AG04450 (cell line): ENCODE measurements at regions not wholly inside any gene's neighbourhood (a gene's known extent, or its start where the extent isn't known, plus 50 kb on each side); places are given as distances from the start of the nearest gene placed in this dataset.

Experiments
- CTCF ChIA-PET: fragments of 300-600, 350-600 bp; formaldehyde crosslinking; extraction: SDS; loops from one replicate; lab custom pipeline; 2022; ENCODE audit warnings: antibody characterized with exemption, inconsistent platforms; lab: Charles Lee
- POLR2A ChIA-PET: fragments of 350-600 bp; formaldehyde crosslinking; extraction: SDS; loops from one replicate; lab custom pipeline; 2021; ENCODE audit warnings: antibody characterized with exemption, inconsistent platforms; lab: Yijun Ruan, JAX
- DNase-seq: peaks from one replicate; pipeline ENCODE4 v3.0.0-alpha.2; 2011; ENCODE audit warnings: low read depth, low spot score
- H3K27ac ChIP-seq: one replicate; pipeline ENCODE4 v1.5.1; 2012; ENCODE audit warnings: low read depth, low read length, control low read depth
- H3K27me3 ChIP-seq: one replicate; pipeline ENCODE4 v1.6.0; 2012; ENCODE audit warnings: low read length; ENCODE audit not compliant: control insufficient read depth, insufficient read depth
- H3K4me3 ChIP-seq: 2 replicates; pipeline ENCODE4 v1.5.1; 2011; ENCODE audit warnings: mild to moderate bottlenecking, low read depth, low read length, control low read depth
- H3K9me3 ChIP-seq: 2 replicates; pipeline ENCODE4 v1.5.1; 2012; ENCODE audit warnings: low read length; ENCODE audit not compliant: control insufficient read depth, insufficient read depth
- CTCF ChIP-seq: IDR thresholded peaks from 2 replicates; pipeline ENCODE4 v1.5.1; 2011; ENCODE audit warnings: low read depth, low read length, control low read depth, inconsistent platforms

- Histone ChIP-seq H3K4me3 (no peak overlapping the region), H3K9me3 (no peaks in the 10 kb centered on the region), H3K27ac (no peak overlapping the region), H3K27me3 (no peaks in the 10 kb centered on the region)
- DNase-seq: no peak
- ChIA-PET POLR2A (no interaction called here), CTCF (no interaction called here)
- TF ChIP-seq CTCF: no peak
These were observed 301.1 kb downstream of the MAN2A1 start for GRCh38 chr5:109990723-109991359.

GRCh38 chr5:109992264-109992915 is 302.7 kb downstream of the MAN2A1 start:
- ChIA-PET CTCF (no interaction called here), POLR2A (no interaction called here)
- Histone ChIP-seq H3K27ac (no peak overlapping the region), H3K27me3 (no peaks in the 10 kb centered on the region), H3K9me3 (no peaks in the 10 kb centered on the region), H3K4me3 (no peak overlapping the region)
- no peak for TF ChIP-seq CTCF
- no peak for DNase-seq

GRCh38 chr5:109994135-109994534 is 304.4 kb downstream of the MAN2A1 start:
- POLR2A ChIA-PET: no interaction called here
- no peak overlapping the region for H3K4me3 ChIP-seq
- no peaks in the 10 kb centered on the region for H3K27me3 ChIP-seq
- no peaks in the 10 kb centered on the region for H3K9me3 ChIP-seq
- no peak for DNase-seq
- TF ChIP-seq CTCF: no peak
- CTCF ChIA-PET: no interaction called here
- no peak overlapping the region for H3K27ac ChIP-seq

- no peak for TF ChIP-seq CTCF
- CTCF ChIA-PET: no interaction called here
- no peak for DNase-seq
These were observed 306.5 kb downstream of the MAN2A1 start for GRCh38 chr5:109996246-109996645.

GRCh38 chr5:109997161-109997560 is 307.4 kb downstream of the MAN2A1 start:
- POLR2A ChIA-PET: no interaction called here
- Histone ChIP-seq H3K27me3 (no peaks in the 10 kb centered on the region), H3K9me3 (no peaks in the 10 kb centered on the region), H3K27ac (no peak overlapping the region), H3K4me3 (no peak overlapping the region)
- CTCF ChIA-PET: no interaction called here
- DNase-seq: no peak
- TF ChIP-seq CTCF: no peak

More at GRCh38 chr5:109996246-109996645, 306.5 kb downstream of the MAN2A1 start:
- no peak overlapping the region for H3K4me3 ChIP-seq
- no peaks in the 10 kb centered on the region for H3K27me3 ChIP-seq
- H3K27ac ChIP-seq: no peak overlapping the region
- H3K9me3 ChIP-seq: no peaks in the 10 kb centered on the region
- POLR2A ChIA-PET: no interaction called here
